ENCODE measurements at regions not wholly inside any gene's neighbourhood (a gene's known extent, or its start where the extent isn't known, plus 50 kb on each side); places are given as distances from the start of the nearest gene placed in this dataset.

DNA sequence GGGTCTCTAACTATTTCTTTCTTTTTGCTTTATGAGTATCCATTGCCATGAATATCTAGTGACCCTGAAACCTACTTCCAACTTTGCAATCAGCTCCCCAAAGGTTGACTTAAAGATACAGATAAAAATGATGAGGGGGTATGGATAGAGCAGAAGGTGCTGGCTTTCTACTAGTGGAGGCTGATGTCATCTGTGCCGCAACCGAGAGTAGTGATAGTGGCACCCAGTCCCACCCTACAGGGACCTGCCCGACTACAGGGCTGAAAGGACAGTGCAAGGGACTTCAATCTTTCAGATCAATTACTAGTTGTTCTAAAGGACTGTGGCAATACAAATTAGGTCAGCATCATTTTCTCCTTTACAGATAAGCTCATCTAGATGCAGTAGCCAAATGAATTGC, 806.0 kb downstream of the VRK1 start:
- TF ChIP-seq, protein P1, sequence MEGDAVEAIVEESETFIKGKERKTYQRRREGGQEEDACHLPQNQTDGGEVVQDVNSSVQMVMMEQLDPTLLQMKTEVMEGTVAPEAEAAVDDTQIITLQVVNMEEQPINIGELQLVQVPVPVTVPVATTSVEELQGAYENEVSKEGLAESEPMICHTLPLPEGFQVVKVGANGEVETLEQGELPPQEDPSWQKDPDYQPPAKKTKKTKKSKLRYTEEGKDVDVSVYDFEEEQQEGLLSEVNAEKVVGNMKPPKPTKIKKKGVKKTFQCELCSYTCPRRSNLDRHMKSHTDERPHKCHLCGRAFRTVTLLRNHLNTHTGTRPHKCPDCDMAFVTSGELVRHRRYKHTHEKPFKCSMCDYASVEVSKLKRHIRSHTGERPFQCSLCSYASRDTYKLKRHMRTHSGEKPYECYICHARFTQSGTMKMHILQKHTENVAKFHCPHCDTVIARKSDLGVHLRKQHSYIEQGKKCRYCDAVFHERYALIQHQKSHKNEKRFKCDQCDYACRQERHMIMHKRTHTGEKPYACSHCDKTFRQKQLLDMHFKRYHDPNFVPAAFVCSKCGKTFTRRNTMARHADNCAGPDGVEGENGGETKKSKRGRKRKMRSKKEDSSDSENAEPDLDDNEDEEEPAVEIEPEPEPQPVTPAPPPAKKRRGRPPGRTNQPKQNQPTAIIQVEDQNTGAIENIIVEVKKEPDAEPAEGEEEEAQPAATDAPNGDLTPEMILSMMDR (IDR thresholded peaks at IDR 0.05; ENCODE audit: poor library complexity) = no peak
- TF ChIP-seq EZH2 (IDR thresholded peaks at IDR 0.05; ENCODE audit: borderline replicate concordance) = no peak
- no peak for TF ChIP-seq EZH2phosphoT487 (IDR thresholded peaks at IDR 0.05; ENCODE audit: low read depth, severe bottlenecking, unreplicated experiment)
- H3K79me2 ChIP-seq = no peaks in the 10 kb centered on the region
- no peaks in the 10 kb centered on the region for H3K9me3 ChIP-seq (ENCODE audit: low read depth)
- H4K20me1 ChIP-seq (ENCODE audit: insufficient read depth, poor library complexity, severe bottlenecking) = no peaks in the 10 kb centered on the region
- no peak overlapping the region for H2AFZ ChIP-seq
- 89% methylated on average over 3 of the region's 3 CpGs for WGBS (ENCODE audit: low lambda C conversion rate, missing lambda C conversion rate)
- H3K9me2 ChIP-seq (replicated peaks; ENCODE audit: insufficient read depth) = no peaks in the 10 kb centered on the region
- H3K4me3 ChIP-seq = no peak overlapping the region
- H3K4me1 ChIP-seq (ENCODE audit: insufficient read depth) = no peaks in the 10 kb centered on the region
- no peaks in the 10 kb centered on the region for H3K36me3 ChIP-seq (replicated peaks; ENCODE audit: insufficient read depth, low read depth)
- no peak overlapping the region for H3K27ac ChIP-seq
- no peak for DNase-seq (ENCODE audit: low spot score)
- no peak overlapping the region for H3K4me2 ChIP-seq
- H3K27me3 ChIP-seq = no peaks in the 10 kb centered on the region

DNA sequence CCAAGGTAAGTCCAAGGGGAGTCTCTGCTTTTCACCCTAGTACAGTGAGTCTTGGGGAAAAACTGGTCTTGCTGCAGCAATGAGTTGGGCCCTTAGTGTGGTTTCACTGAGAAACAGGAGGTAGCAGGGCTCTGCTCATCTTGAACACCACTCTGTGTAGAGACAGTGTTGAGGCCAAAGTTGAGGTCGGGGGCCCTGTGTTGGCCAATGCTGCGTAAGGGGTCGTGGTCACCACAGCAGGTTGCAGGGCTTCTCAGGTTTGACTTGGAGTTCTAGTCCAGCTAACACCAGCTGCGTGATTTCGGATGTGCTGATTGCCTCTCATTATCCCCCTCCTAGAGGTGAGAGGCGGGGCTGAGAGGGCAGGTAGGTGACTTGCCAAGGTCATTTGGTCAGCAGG, 807.5 kb downstream of the VRK1 start:
- 88% methylated on average over 6 of the region's 6 CpGs for WGBS (ENCODE audit: low lambda C conversion rate, missing lambda C conversion rate)
- no peak overlapping the region for H3K27ac ChIP-seq

DNA sequence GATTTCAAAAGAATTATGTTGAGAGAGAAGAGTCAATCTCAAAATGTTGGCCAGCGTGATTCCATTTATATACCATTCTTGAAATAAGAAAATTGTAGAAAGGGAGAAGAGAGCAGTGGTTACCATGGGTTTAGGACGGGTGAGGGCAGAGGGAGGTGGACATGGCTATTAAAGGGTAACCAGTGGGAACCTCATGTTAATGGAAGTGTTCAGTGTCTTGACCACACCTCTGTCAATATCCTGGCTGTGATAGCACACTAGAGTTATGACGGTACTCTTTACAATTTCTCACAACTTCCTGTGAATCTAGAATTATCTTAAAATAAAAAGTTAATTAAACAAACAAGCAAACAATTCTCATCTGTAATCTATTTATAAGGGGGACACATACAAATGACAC, 821.2 kb downstream of the VRK1 start:
- TF ChIP-seq EZH2phosphoT487 (IDR thresholded peaks at IDR 0.05; ENCODE audit: low read depth, severe bottlenecking, unreplicated experiment) (no peak), EZH2 (IDR thresholded peaks at IDR 0.05; ENCODE audit: borderline replicate concordance) (no peak)
- TF ChIP-seq, protein P1 (IDR thresholded peaks at IDR 0.05; ENCODE audit: poor library complexity) = no peak
- Histone ChIP-seq H3K79me2 (no peaks in the 10 kb centered on the region), H3K9me2 (replicated peaks; ENCODE audit: insufficient read depth) (no peaks in the 10 kb centered on the region), H3K4me1 (ENCODE audit: insufficient read depth) (no peaks in the 10 kb centered on the region), H4K20me1 (ENCODE audit: insufficient read depth, poor library complexity, severe bottlenecking) (no peaks in the 10 kb centered on the region), H3K9me3 (ENCODE audit: low read depth) (no peaks in the 10 kb centered on the region), H3K4me2 (no peak overlapping the region), H3K27ac (no peak overlapping the region), H3K27me3 (no peaks in the 10 kb centered on the region), H3K36me3 (replicated peaks; ENCODE audit: insufficient read depth, low read depth) (no peaks in the 10 kb centered on the region), H3K4me3 (no peak overlapping the region), H2AFZ (no peak overlapping the region)
- 78% methylated on average over 3 of the region's 3 CpGs for WGBS (ENCODE audit: low lambda C conversion rate, missing lambda C conversion rate)
- no peak for DNase-seq (ENCODE audit: low spot score)

More for the DNA sequence above, 807.5 kb downstream of the VRK1 start:
- H3K4me3 ChIP-seq = no peak overlapping the region
- no peak overlapping the region for H3K4me2 ChIP-seq
- H3K79me2 ChIP-seq = no peaks in the 10 kb centered on the region
- no peaks in the 10 kb centered on the region for H4K20me1 ChIP-seq (ENCODE audit: insufficient read depth, poor library complexity, severe bottlenecking)
- no peak for DNase-seq (ENCODE audit: low spot score)
- no peaks in the 10 kb centered on the region for H3K9me2 ChIP-seq (replicated peaks; ENCODE audit: insufficient read depth)
- no peaks in the 10 kb centered on the region for H3K27me3 ChIP-seq
- no peaks in the 10 kb centered on the region for H3K36me3 ChIP-seq (replicated peaks; ENCODE audit: insufficient read depth, low read depth)
- no peaks in the 10 kb centered on the region for H3K4me1 ChIP-seq (ENCODE audit: insufficient read depth)
- H3K9me3 ChIP-seq (ENCODE audit: low read depth) = no peaks in the 10 kb centered on the region
- no peak overlapping the region for H2AFZ ChIP-seq
- TF ChIP-seq EZH2phosphoT487 (IDR thresholded peaks at IDR 0.05; ENCODE audit: low read depth, severe bottlenecking, unreplicated experiment) (no peak), EZH2 (IDR thresholded peaks at IDR 0.05; ENCODE audit: borderline replicate concordance) (no peak)
- TF ChIP-seq, protein P1 (IDR thresholded peaks at IDR 0.05; ENCODE audit: poor library complexity) = no peak
